ENCODE measurements at regions not wholly inside any gene's neighbourhood (a gene's known extent, or its start where the extent isn't known, plus 50 kb on each side); places are given as distances from the start of the nearest gene placed in this dataset.

DNA sequence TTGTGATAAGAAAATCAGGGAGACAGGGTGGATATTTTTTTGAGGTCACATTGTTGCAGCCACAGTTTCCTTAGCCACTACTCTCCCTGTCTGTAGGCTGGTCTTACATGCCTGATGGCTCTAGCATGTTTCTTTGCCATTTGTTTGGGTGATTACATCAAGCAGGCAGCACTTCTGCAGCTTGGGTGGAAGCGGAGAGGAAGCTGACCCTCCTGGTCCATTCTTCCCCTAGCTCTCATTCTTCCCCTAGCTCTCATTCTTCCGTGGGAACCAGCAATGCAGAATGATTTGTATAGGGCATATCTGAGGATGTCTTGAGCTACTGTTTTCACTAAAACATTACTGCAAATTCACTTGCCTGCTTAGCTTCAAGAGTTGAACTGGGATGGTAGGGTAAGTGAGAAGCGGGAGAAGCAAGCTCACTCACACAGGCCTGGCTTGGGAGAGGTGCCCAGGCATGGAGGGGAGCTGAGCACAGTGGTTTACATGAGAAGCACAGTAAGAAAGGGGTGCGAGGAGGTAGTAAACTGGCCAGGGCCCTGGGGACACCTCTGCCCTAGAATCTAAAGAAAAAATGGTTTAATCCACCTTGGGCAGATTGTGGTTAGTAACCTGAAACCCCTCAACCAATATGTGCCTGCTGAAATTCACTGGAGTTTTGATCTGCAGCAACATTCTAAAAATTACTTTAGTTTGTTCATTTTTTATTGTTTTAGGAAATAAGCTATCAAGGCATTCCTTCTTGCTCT, 538.9 kb downstream of the RFC3 start:
- Histone ChIP-seq H3K4me1 (peaks cover 0 to 7% (median 2%) of the 10 kb centered on the region in 6 donors), H3K27ac (no peak overlapping the region), H3K9me3 (no peaks in the 10 kb centered on the region), H3K4me3 (no peak overlapping the region), H3K27me3 (replicated peaks in 1 of 7) (no peaks in the 10 kb centered on the region), H3K36me3 (no peaks in the 10 kb centered on the region)
- no peak for DNase-seq
- TF ChIP-seq POLR2A (IDR thresholded peaks at IDR 0.05): no peak
- no peak for TF ChIP-seq POLR2AphosphoS5 (IDR thresholded peaks at IDR 0.05)
- TF ChIP-seq, protein P1, sequence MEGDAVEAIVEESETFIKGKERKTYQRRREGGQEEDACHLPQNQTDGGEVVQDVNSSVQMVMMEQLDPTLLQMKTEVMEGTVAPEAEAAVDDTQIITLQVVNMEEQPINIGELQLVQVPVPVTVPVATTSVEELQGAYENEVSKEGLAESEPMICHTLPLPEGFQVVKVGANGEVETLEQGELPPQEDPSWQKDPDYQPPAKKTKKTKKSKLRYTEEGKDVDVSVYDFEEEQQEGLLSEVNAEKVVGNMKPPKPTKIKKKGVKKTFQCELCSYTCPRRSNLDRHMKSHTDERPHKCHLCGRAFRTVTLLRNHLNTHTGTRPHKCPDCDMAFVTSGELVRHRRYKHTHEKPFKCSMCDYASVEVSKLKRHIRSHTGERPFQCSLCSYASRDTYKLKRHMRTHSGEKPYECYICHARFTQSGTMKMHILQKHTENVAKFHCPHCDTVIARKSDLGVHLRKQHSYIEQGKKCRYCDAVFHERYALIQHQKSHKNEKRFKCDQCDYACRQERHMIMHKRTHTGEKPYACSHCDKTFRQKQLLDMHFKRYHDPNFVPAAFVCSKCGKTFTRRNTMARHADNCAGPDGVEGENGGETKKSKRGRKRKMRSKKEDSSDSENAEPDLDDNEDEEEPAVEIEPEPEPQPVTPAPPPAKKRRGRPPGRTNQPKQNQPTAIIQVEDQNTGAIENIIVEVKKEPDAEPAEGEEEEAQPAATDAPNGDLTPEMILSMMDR (IDR thresholded peaks at IDR 0.05 in 8 of 11, conservative IDR thresholded peaks at IDR 0.05 in 3 of 11): no peak
- WGBS, 5 donors: 62 to 72% (median 68%) methylated on average over 4 of the region's 4 CpGs
- intact Hi-C loops (cut with DNase I; ENCODE audit: low total_unique reads): no loop called here

DNA sequence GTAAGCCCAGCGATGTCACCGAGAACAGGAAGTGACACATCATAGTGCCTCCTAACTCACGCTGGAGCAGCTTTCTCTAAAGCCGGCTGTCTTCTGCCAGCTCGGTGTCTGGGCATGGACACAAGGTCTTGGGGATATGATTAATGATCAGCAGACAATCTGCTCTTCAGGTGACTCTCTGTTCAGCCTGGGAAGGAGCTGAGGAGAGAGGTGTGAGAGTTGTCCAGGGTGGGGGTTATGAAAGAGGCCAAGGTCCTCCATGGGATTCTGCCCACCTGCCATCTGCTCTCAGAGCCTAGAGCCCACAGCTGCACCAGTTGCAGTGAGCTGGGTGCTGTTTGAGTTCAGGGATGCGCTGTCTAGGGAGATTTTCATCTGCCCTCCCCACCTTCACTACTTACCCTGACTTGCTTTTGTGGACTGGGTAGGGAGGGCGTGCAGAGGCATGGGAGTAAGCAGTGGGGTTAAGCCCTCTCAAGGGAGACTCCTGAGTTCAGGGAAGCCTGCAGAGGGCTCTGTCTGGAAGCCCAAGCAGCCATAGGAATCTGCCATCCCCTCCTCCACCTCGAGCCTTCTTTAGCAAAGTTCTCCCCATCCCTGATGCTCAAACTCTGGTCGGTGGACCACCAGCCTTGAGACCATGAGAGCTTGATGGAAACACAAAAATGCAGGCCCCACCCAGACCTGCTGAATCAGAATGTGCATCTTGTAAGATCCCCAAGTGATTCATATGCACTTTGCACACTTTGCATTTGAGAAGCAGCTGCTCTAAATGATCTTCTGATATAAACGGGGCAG, 539.7 kb downstream of the RFC3 start:
- H3K4me3 ChIP-seq: no peak overlapping the region
- TF ChIP-seq POLR2AphosphoS5 (IDR thresholded peaks at IDR 0.05): no peak
- TF ChIP-seq POLR2A (IDR thresholded peaks at IDR 0.05): no peak
- TF ChIP-seq, protein P1 (IDR thresholded peaks at IDR 0.05 in 8 of 11, conservative IDR thresholded peaks at IDR 0.05 in 3 of 11): no peak
- peaks cover 0 to 7% (median 2%) of the 10 kb centered on the region in 6 donors for H3K4me1 ChIP-seq
- H3K27me3 ChIP-seq (replicated peaks in 1 of 7): no peaks in the 10 kb centered on the region
- intact Hi-C loops (cut with DNase I; ENCODE audit: low total_unique reads): no loop called here
- peaks cover 0 to 4% (median 0%) of the 10 kb centered on the region in 8 donors for H3K9me3 ChIP-seq
- no peaks in the 10 kb centered on the region for H3K36me3 ChIP-seq
- WGBS, 5 donors: 45 to 53% (median 47%) methylated on average over 9 to 10 of the region's 10 CpGs
- no peak for DNase-seq
- H3K27ac ChIP-seq: no peak overlapping the region

DNA sequence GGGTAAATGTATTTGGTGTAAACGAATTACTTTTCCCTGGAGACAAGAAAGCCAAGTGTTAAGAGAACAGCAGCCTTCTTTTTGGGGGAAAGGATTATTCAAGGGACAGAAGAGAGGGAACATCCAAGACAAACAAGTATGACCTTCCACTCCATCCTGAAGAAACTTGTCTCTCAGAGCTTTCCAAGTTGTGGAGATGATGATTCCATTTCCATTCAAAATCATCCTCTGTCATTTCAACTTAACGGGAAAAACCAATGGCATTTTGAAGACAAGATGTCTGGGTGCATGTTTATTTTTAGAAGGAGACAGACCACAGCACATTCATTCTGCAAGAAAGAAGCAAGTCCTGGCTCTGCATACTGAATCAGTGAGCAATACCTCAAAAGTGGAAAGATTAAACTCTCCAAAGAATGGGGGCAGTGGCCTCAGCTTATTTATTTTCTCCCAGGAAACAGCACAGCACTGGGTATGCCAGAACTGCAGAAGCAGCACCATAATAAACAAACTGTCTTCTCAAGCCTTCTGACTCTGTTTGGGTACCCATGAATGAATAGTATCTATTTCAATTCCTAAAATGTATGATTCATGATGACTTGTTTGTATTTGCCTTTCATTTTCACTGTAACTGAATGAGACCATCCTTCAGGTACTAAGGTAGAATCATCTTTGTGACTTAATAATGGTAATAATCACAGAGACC, 541.0 kb downstream of the RFC3 start:
- Histone ChIP-seq H3K4me3 (no peak overlapping the region), H3K4me1 (peaks cover 0 to 7% (median 2%) of the 10 kb centered on the region in 6 donors), H3K36me3 (no peaks in the 10 kb centered on the region), H3K27me3 (replicated peaks in 1 of 7) (no peaks in the 10 kb centered on the region), H3K27ac (no peak overlapping the region), H3K9me3 (peaks cover 0 to 4% (median 0%) of the 10 kb centered on the region in 8 donors)
- intact Hi-C loops (cut with DNase I; ENCODE audit: low total_unique reads): no loop called here
- DNase-seq: no peak
- TF ChIP-seq, protein P1 (IDR thresholded peaks at IDR 0.05 in 8 of 11, conservative IDR thresholded peaks at IDR 0.05 in 3 of 11): no peak
- TF ChIP-seq POLR2AphosphoS5 (IDR thresholded peaks at IDR 0.05) (no peak), POLR2A (IDR thresholded peaks at IDR 0.05) (no peak)
- 64 to 79% (median 72%) methylated on average over 2 of the region's 2 CpGs for WGBS, 5 donors

All from spleen (tissue), 11 donors.